ENCODE measurements at regions not wholly inside any gene's neighbourhood (a gene's known extent, or its start where the extent isn't known, plus 50 kb on each side); places are given as distances from the start of the nearest gene placed in this dataset.
"Not testable (repeated sequence)": the region's sequence is repeated elsewhere in the genome, so short reads cannot be mapped to it uniquely, and the experiment has no call there.

DNA sequence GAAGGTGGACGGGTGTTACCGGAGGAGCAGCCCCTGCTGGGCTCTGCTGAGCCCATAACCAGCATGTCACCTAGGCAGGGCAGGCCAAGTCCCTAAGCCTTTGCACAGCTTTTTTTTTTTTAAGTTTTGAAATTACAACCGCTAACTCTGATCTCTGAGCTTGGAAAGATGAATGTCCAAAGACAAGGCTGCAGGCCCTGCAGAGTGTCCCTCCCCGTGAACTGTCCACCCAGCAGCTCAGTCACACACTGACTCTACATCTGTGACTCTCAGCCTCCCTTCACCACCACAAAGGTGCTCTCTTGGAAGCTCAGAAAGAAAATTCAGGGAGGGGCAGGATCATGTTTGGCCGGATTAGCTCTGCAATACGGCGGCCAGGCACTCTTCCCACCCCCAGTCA is 119.0 kb upstream of the PPP1R26 start:
- no peak for DNase-seq (ENCODE audit: low read depth)

DNA sequence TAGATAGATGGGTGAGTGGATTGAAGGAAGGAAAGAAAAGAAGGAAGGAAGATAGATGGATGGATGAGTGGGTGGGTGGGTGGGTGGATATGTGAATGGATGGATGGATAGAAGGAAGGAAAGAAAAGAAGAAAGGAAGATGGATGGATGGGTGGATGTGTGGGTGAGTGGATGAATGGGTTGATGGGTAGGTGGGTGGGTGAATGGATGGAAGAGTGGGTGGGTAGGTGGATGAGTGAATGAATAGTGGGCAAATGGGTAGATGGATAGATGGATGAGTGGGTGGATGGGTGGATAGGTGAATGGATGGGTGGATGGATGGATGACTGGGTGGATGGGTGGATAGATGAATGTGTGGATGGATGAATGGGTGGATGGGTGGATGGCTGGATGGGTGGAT is 117.9 kb upstream of the PPP1R26 start:
- DNase-seq (ENCODE audit: low read depth), result not testable (repeated sequence)

- no peak for DNase-seq (ENCODE audit: low read depth)
Measured at GRCh38 chr9:135363596-135363995, 116.0 kb upstream of the PPP1R26 start.

GRCh38 chr9:135365013-135365768 is 114.4 kb upstream of the PPP1R26 start:
- DNase-seq (ENCODE audit: low read depth), result no peak

DNA sequence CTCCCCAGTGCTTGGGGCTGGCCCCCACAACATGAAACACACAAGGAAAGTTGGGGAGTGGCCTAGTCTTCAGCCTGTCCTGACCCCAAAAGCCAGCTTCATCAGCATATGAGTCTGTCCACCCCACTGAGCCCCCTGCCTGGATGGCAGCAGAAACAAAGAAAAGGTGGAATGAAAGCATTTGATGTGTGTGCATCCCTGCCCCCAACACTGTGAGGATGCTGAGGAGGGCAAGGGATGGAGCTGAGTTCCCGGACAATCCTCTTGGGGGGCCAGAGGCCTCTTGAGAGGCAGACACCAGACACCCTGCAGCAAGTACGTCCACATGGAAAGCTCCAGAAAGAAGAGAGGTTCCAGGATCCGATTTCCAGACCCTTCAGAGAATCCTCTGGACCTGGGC is 113.5 kb upstream of the PPP1R26 start:
- no peak for DNase-seq (ENCODE audit: low read depth)

GRCh38 chr9:135369412-135369990 is 110.1 kb upstream of the PPP1R26 start:
- no peak for DNase-seq (ENCODE audit: low read depth)

GRCh38 chr9:135370411-135371375 is 108.9 kb upstream of the PPP1R26 start:
- DNase-seq (ENCODE audit: low read depth), result no peak

DNA sequence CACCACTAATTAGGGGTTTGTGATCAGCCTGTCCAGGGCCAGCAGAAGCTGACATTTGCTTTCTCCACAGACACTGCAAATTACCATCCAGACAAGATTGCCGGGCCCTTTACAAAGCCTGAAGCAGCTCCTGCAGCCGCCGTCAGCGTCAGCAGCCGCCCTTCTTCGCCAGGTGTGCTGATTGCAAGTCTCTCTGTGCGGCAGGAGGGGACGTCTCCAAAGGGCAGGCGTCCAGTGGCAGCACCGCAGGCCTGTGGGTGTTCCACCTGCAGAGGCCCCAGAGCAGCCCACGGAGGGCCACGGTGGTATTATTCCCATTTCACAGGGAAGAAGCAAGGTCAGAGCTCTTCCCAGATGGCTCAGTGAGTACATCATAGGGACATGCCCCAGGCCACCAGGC is 108.0 kb upstream of the PPP1R26 start:
- DNase-seq (ENCODE audit: low read depth), result no peak

GRCh38 chr9:135372036-135372435 is 107.5 kb upstream of the PPP1R26 start:
- no peak for DNase-seq (ENCODE audit: low read depth)

DNA sequence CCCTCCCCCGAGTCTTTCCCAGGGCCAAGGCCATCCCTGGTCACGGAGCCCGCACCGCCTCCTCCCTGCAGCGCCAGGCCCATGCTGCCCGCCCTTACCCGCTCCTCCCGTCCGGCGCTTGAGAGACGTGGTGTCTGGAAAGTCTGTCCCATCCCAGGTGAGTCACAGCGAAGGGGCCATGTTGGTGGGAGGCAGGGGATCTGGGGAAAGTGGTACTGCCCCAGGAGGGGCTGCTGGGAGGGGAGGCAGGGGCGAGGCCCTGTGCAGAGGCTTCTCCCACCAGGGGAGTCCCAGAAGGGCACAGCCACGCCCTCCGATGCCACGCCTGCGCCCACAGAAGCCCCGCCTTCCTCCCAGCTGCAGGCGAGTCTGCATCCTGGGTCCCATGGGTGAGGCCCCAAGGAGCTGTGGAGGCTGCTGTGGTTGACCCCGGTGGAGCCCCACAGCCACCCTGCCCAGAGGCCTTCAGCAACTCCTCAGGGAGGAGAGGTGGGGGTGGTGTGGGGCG is 107.0 kb upstream of the PPP1R26 start:
- DNase-seq (ENCODE audit: low read depth), result no peak

DNA sequence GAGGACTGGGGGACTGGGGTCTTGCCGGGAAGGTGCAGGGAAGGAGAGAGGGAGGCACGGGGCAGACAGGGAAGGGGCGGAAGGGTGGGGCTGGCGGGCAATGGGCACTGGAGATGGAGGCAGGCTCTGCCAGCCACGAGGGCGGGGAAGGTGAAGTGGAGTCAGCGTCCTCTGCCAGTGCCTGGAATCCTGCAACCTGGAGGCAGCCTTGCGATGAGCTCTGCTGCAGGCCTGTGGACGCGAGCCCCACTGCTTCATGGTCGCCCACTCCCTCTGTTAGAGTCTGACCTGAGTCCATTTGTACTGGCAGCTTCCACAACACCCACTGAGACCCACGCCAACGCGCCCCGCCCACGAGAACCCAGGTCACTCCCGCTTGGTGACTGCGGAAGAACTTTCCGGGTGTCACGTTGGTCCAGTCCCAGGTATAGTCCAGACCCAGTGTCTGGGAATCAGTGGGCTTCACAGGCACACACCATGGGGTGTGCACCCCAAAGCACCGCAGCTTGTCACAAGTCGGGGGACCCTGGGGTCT is 106.4 kb upstream of the PPP1R26 start:
- no peak for DNase-seq (ENCODE audit: low read depth)

GRCh38 chr9:135373820-135374219 is 105.8 kb upstream of the PPP1R26 start:
- DNase-seq (ENCODE audit: low read depth), result no peak

- no peak for DNase-seq (ENCODE audit: low read depth)
Measured at GRCh38 chr9:135374591-135374990, 105.0 kb upstream of the PPP1R26 start.

DNA sequence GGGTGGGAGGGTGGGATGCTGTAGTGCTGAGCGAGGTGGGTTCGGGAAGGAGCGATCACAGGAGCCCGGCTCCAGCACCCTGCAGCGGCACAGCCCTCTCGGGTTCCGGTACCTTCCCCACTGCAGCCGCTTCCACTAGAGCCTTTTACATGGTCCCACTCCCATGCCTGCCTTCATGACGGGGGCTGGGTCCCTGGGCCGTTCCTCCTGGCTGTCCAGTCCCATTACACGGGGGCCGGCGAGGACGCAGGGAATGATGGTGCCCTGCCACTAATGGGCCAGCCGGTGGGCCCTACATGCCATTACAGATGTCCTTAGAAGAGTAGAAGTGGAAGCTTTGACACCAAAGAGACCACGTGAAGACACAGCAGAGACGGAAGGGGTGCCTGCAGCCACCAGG is 104.6 kb upstream of the PPP1R26 start:
- no peak for DNase-seq (ENCODE audit: low read depth)

GRCh38 chr9:135376511-135377265 is 102.9 kb upstream of the PPP1R26 start:
- DNase-seq (ENCODE audit: low read depth), result no peak

DNA sequence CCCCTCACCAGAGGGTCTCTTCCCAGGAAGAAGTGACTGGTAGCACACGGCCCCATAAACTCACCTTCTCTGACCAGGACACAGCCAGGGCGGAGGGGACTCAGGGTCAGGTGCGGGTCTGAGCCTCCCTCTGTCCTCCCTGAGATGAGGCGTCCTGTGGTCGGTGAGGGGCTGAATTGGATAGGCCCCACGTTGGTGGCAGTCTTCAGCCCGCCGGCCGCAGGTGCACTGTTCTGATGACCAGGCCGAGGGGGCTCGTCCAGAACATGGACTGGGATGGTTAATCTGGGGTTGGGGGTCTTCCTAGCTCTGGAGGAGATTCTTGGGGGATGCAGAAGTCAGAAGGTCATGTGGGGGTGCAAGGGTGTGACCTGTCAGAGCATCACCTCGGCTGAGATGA is 102.2 kb upstream of the PPP1R26 start:
- no peak for DNase-seq (ENCODE audit: low read depth)

- DNase-seq (ENCODE audit: low read depth), result no peak
Measured at GRCh38 chr9:135378751-135379150, 100.8 kb upstream of the PPP1R26 start.

DNA sequence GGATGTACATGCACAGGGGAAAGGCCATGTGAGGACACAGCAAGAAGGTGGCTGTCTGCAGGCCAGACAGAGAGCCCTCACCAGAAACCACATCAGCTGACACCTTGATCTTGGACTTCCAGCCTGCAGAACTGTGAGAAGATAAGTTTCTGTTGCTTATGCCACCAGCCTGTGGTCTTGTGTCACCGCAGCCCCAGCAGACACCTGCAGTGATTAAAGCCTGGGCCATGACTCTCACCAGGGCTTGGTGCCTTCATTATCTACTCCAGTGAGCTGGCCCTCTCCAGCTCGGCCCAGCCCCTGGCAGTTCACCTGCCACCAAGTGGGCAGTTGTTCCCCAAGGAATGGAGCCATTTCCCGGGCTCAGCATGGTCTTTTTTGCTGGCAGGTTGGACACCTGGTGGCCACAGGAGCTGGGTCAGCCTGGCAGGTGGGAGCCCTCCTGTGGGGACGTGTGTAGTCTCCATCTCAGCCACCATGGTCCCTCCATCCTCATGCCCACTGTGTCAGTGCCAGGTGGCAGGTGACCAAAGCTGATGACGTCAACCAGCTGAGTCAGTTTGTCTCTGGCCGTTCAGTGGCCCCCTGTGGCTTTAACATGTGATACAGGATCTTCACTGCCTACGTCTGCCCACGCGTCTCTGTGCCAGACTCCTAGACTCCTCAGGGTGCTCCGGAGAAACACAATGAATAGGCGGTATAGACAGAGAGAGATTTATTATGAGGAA is 99.9 kb upstream of the PPP1R26 start:
- DNase-seq (ENCODE audit: low read depth), result no peak

- no peak for DNase-seq (ENCODE audit: low read depth)
Measured at GRCh38 chr9:135380311-135380960, 99.1 kb upstream of the PPP1R26 start.

DNA sequence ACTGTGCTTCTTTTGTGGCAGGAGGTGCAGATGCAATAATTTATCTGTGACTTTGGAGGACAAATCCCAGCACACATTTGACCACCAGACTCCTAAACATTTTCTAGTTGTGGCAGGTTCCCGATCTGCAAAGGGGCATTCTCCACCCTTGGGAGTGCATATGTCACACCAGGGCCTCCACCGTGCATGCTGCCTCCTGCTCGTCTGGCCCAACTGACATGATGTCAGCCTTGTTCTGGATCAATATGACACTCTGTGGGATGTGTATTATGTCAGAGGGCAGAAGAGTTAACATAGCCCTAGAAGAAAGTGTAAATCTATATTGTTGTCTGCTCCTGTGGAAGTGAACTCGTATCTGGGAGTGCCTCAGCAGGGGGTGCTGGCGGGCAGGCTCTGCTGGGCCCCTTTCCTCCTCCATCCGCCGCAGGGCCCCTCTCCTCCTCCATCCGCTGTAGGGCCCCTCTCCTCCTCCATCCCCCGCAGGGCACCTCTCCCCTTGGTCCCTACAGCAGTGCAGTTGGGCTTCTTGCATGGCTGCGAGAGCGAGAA is 97.7 kb upstream of the PPP1R26 start:
- no peak for DNase-seq (ENCODE audit: low read depth)
